BJ (cell line): ENCODE measurements at regions not wholly inside any gene's neighbourhood (a gene's known extent, or its start where the extent isn't known, plus 50 kb on each side); places are given as distances from the start of the nearest gene placed in this dataset.

Source experiments
- CTCF ChIA-PET: fragments of 350-600 bp; formaldehyde crosslinking; extraction: SDS; loops from one replicate; lab custom pipeline; 2021; ENCODE audit warnings: antibody characterized with exemption, inconsistent platforms; lab: Yijun Ruan, JAX
- POLR2A ChIA-PET: fragments of 300-600 bp; sonication (Branson Sonifier 250); formaldehyde crosslinking; extraction: SDS; loops from one replicate; lab custom pipeline; 2021; ENCODE audit warnings: antibody characterized with exemption; lab: Charles Lee
- DNase-seq: peaks from one replicate; pipeline ENCODE4 v3.0.0-alpha.2; 2011; ENCODE audit warnings: low read depth
- H3K27me3 ChIP-seq: 2 replicates; pipeline ENCODE4 v1.6.0; 2011; ENCODE audit warnings: low read length; ENCODE audit not compliant: control insufficient read depth, insufficient read depth
- H3K36me3 ChIP-seq: 2 replicates; pipeline ENCODE4 v1.5.1; 2011; ENCODE audit warnings: low read length; ENCODE audit not compliant: control insufficient read depth, insufficient read depth
- H3K4me3 ChIP-seq: 2 replicates; pipeline ENCODE4 v1.5.1; 2011; ENCODE audit warnings: low read depth, mild to moderate bottlenecking, control low read depth, low read length
- CTCF ChIP-seq: IDR thresholded peaks from 2 replicates; pipeline ENCODE4 v1.5.1; 2011; ENCODE audit warnings: low read depth, mild to moderate bottlenecking, control low read depth, inconsistent platforms, low read length, moderate library complexity; ENCODE audit not compliant: insufficient read depth

GRCh38 chr6:43845646-43846045 is 75.6 kb downstream of the VEGFA start:
- ChIA-PET CTCF (interaction anchor here (0.6 to 1.1 kb wide), 2 partner anchors 72 to 185 kb away, joined by 3 to 4 read pairs; no protein-coding TSS in a partner anchor), POLR2A (no interaction called here)
- H3K27me3 ChIP-seq = peaks cover 2% of the 10 kb centered on the region; the same call in 1 of the 2 replicates
- no peak for DNase-seq
- no peak overlapping the region for H3K4me3 ChIP-seq
- H3K36me3 ChIP-seq = no peaks in the 10 kb centered on the region
- no peak for TF ChIP-seq CTCF

GRCh38 chr6:43843669-43844171 is 73.7 kb downstream of the VEGFA start:
- Histone ChIP-seq H3K4me3 (no peak overlapping the region), H3K27me3 (peaks cover 2% of the 10 kb centered on the region; the same call in 1 of the 2 replicates), H3K36me3 (no peaks in the 10 kb centered on the region)
- no peak for TF ChIP-seq CTCF
- ChIA-PET CTCF (no interaction called here), POLR2A (no interaction called here)
- no peak for DNase-seq

- DNase-seq = no peak
- no peak for TF ChIP-seq CTCF
- Histone ChIP-seq H3K4me3 (no peak overlapping the region), H3K27me3 (peaks cover 2% of the 10 kb centered on the region; the same call in 1 of the 2 replicates), H3K36me3 (no peaks in the 10 kb centered on the region)
- POLR2A ChIA-PET = no interaction called here
- CTCF ChIA-PET = interaction anchor here (1.4 kb wide), 1 partner anchor 17 kb away, joined by 3 read pairs; no protein-coding TSS in a partner anchor
These were observed 73.2 kb downstream of the VEGFA start for GRCh38 chr6:43843097-43843645.

- POLR2A ChIA-PET = no interaction called here
- Histone ChIP-seq H3K36me3 (no peaks in the 10 kb centered on the region), H3K4me3 (no peak overlapping the region), H3K27me3 (peaks cover 2% of the 10 kb centered on the region; the same call in 1 of the 2 replicates)
- DNase-seq = no peak
- CTCF ChIA-PET = interaction anchor here (1.4 kb wide), 1 partner anchor 16 kb away, joined by 3 read pairs; no protein-coding TSS in a partner anchor
- TF ChIP-seq CTCF = no peak
These were observed 72.3 kb downstream of the VEGFA start for GRCh38 chr6:43842231-43842794.

- no peak overlapping the region for H3K4me3 ChIP-seq
- H3K27me3 ChIP-seq = peaks cover 2% of the 10 kb centered on the region; the same call in 1 of the 2 replicates
- POLR2A ChIA-PET = no interaction called here
- CTCF ChIA-PET = interaction anchor here (0.6 to 1.7 kb wide), 4 partner anchors 12 to 574 kb away, joined by 3 to 5 read pairs (median 4); no protein-coding TSS in a partner anchor
- H3K36me3 ChIP-seq = no peaks in the 10 kb centered on the region
- no peak for TF ChIP-seq CTCF
- DNase-seq = peak; percentile 36
These were observed 70.6 kb downstream of the VEGFA start for GRCh38 chr6:43840490-43841218.
